ENCODE measurements at regions not wholly inside any gene's neighbourhood (a gene's known extent, or its start where the extent isn't known, plus 50 kb on each side); places are given as distances from the start of the nearest gene placed in this dataset.

DNA sequence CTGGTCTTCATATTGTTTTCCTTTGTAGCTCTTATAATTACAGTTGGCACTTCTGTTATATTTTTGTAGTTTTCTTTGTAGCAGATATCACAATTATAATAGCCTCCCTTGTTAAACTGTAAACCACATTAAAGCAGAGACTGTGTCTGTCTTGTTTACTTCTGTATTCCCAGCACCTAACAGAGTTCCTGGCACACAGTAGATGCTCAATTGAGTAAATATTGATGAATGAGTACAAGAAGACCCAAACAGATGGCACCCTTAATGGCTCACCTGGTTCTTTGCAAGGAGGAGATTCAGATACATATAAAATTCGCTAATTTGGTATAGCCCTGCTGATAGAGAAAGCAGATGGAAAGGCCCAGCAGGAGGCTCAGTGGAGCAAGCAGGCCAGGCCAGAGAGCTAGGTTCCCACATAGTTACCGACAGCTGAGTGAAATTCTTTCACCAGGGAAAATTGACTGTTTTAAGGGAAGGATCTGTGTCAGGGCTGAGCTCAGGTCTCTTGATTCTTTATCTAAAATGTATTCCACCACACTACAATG is 120.1 kb downstream of the NUP35 start:
- Histone ChIP-seq H3K4me1 (ENCODE audit: control insufficient read depth in 3 of 3, insufficient read depth in 3 of 3, low read length in 3 of 3) (no peaks in the 10 kb centered on the region), H3K9ac (ENCODE audit: low read depth in 1 of 3, low read length in 3 of 3) (no peak overlapping the region), H3K9me3 (ENCODE audit: control insufficient read depth in 3 of 3, low read length in 3 of 3) (no peaks in the 10 kb centered on the region), H3K36me3 (ENCODE audit: control insufficient read depth in 3 of 3, insufficient read depth in 3 of 3, low read length in 3 of 3) (no peaks in the 10 kb centered on the region), H3K4me3 (ENCODE audit: low read length in 3 of 3) (no peak overlapping the region), H3K27ac (ENCODE audit: low read depth, low read length) (no peak overlapping the region), H3K27me3 (ENCODE audit: control insufficient read depth in 3 of 3, insufficient read depth in 3 of 3, low read length in 3 of 3) (no peaks in the 10 kb centered on the region)

- H3K27me3 ChIP-seq (ENCODE audit: control insufficient read depth in 3 of 3, insufficient read depth in 3 of 3, low read length in 3 of 3) = no peaks in the 10 kb centered on the region
- no peaks in the 10 kb centered on the region for H3K4me1 ChIP-seq (ENCODE audit: control insufficient read depth in 3 of 3, insufficient read depth in 3 of 3, low read length in 3 of 3)
- no peaks in the 10 kb centered on the region for H3K9me3 ChIP-seq (ENCODE audit: control insufficient read depth in 3 of 3, low read length in 3 of 3)
- no peak overlapping the region for H3K27ac ChIP-seq (ENCODE audit: low read depth, low read length)
- no peak overlapping the region for H3K9ac ChIP-seq (ENCODE audit: low read depth in 1 of 3, low read length in 3 of 3)
- H3K36me3 ChIP-seq (ENCODE audit: control insufficient read depth in 3 of 3, insufficient read depth in 3 of 3, low read length in 3 of 3) = no peaks in the 10 kb centered on the region
- no peak overlapping the region for H3K4me3 ChIP-seq (ENCODE audit: low read length in 3 of 3)
Measured at GRCh38 chr2:183248866-183249567, 124.8 kb downstream of the NUP35 start.

DNA sequence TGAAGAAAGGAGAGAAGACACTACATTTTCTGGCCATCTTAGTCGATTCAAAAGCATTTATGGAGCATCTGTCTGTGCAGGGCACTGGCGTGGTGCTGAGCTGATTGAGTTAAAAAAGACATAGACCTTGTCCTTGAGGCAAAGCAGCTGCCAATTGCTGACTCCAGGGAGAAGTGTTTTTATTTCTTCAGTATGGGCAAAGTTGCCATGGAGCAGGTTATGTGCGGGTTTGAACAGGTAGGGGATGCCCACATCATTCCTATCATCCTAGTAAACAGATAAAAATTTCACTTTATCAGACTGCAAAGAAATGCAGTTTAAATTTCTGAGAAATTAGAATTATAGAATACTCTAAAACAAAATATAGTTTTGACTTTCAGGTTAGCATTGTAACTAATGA is 125.8 kb downstream of the NUP35 start:
- H3K27me3 ChIP-seq (ENCODE audit: control insufficient read depth in 3 of 3, insufficient read depth in 3 of 3, low read length in 3 of 3) = no peaks in the 10 kb centered on the region
- H3K9me3 ChIP-seq (ENCODE audit: control insufficient read depth in 3 of 3, low read length in 3 of 3) = no peaks in the 10 kb centered on the region
- no peak overlapping the region for H3K4me3 ChIP-seq (ENCODE audit: low read length in 3 of 3)
- H3K36me3 ChIP-seq (ENCODE audit: control insufficient read depth in 3 of 3, insufficient read depth in 3 of 3, low read length in 3 of 3) = no peaks in the 10 kb centered on the region
- H3K9ac ChIP-seq (ENCODE audit: low read depth in 1 of 3, low read length in 3 of 3) = no peak overlapping the region
- H3K4me1 ChIP-seq (ENCODE audit: control insufficient read depth in 3 of 3, insufficient read depth in 3 of 3, low read length in 3 of 3) = no peaks in the 10 kb centered on the region
- H3K27ac ChIP-seq (ENCODE audit: low read depth, low read length) = no peak overlapping the region

DNA sequence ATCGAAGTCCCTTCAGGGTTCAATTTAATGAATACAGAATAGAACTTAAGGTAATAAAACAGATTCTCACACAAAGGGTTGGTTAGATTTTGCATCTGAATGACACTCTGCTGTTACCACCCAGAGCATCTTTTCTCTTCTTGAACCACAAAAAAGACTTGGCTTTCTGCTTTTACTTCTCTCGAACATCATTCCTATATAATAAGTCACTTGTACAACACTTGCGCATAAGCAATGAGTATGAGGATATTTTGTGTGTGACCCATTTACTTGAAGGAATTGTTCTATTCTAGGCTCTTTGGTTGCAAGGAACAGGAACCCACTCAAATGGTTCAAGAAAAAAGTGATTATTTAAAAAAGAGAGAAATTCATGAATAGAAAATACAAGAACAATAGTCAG is 126.2 kb downstream of the NUP35 start:
- Histone ChIP-seq H3K4me1 (ENCODE audit: control insufficient read depth in 3 of 3, insufficient read depth in 3 of 3, low read length in 3 of 3) (no peaks in the 10 kb centered on the region), H3K27me3 (ENCODE audit: control insufficient read depth in 3 of 3, insufficient read depth in 3 of 3, low read length in 3 of 3) (no peaks in the 10 kb centered on the region), H3K4me3 (ENCODE audit: low read length in 3 of 3) (no peak overlapping the region), H3K27ac (ENCODE audit: low read depth, low read length) (no peak overlapping the region), H3K9me3 (ENCODE audit: control insufficient read depth in 3 of 3, low read length in 3 of 3) (no peaks in the 10 kb centered on the region), H3K9ac (ENCODE audit: low read depth in 1 of 3, low read length in 3 of 3) (no peak overlapping the region), H3K36me3 (ENCODE audit: control insufficient read depth in 3 of 3, insufficient read depth in 3 of 3, low read length in 3 of 3) (no peaks in the 10 kb centered on the region)

DNA sequence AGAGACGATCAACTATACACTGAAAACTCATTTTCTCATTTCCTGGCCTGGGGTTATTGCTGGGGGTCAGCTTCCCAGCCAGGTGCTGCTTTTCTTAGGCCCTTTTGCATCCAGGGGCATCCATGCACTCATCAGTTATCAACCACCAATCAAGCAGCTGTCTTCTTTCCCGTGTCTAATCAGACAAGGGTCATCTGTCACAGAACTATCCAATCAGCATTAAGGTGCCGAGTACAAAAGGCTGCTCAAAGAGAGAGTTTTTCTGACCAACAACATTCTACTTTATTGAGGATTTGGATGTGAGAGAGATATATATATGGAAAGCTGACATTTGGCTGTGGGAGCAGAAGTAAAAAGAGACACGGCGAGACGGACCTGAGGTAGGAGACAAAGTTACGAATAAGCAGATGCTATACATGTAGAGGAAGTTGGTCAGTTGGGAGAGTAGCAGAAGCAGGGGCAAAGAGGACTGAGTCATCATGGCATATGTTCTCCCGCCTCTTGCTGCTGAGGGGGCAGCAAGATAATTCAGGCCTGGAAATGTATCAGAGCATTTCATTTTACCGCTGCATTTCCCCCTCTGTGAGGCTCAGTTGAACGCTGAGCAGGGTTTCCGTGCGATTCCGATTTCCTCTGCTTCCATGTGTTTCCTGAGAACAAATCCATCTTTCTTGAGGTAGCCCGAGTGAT is 129.3 kb downstream of the NUP35 start:
- no peak overlapping the region for H3K4me3 ChIP-seq (ENCODE audit: low read length in 3 of 3)
- no peak overlapping the region for H3K27ac ChIP-seq (ENCODE audit: low read depth, low read length)
- no peaks in the 10 kb centered on the region for H3K27me3 ChIP-seq (ENCODE audit: control insufficient read depth in 3 of 3, insufficient read depth in 3 of 3, low read length in 3 of 3)
- H3K9ac ChIP-seq (ENCODE audit: low read depth in 1 of 3, low read length in 3 of 3) = no peak overlapping the region
- H3K36me3 ChIP-seq (ENCODE audit: control insufficient read depth in 3 of 3, insufficient read depth in 3 of 3, low read length in 3 of 3) = no peaks in the 10 kb centered on the region
- no peaks in the 10 kb centered on the region for H3K9me3 ChIP-seq (ENCODE audit: control insufficient read depth in 3 of 3, low read length in 3 of 3)
- no peaks in the 10 kb centered on the region for H3K4me1 ChIP-seq (ENCODE audit: control insufficient read depth in 3 of 3, insufficient read depth in 3 of 3, low read length in 3 of 3)

DNA sequence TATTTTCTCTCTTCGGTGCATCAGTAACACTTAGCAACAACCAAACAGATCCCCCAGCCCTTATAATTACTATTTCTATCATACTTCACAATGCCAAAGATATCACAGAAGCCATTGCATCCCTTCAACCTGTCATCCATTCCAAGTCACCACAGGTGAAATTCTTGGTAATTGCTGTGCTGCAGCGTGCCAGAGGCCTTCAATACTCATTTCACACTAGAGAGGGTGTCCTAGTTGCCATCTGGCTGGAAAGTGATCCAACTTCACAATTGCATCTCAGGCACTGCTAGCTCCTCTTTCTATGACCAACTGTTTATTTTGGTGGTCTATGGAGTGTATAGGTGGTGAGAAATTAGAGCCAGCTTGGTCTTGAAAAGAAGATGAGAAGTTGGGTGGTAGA is 131.2 kb downstream of the NUP35 start:
- H3K36me3 ChIP-seq (ENCODE audit: control insufficient read depth in 3 of 3, insufficient read depth in 3 of 3, low read length in 3 of 3) = no peaks in the 10 kb centered on the region
- no peaks in the 10 kb centered on the region for H3K27me3 ChIP-seq (ENCODE audit: control insufficient read depth in 3 of 3, insufficient read depth in 3 of 3, low read length in 3 of 3)

DNA sequence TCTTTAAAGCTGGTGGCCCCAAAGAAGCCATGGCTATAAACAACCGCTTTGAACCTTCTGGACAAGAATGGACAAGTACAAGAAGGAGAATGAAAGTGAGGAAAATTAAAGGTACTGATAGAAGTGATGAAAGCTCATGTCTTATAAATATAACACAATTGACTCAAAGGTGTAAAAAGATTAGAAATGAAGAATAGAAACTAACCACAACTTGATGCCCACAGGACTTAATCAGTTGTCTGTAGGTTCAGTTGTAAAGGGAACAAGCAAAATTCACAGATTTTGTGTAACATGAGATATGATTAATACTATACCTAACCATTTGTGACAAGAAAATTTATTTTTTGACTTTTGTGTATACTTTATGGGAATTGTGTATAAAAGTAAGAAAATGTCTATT is 135.7 kb downstream of the NUP35 start:
- no peaks in the 10 kb centered on the region for H3K9me3 ChIP-seq (ENCODE audit: control insufficient read depth in 3 of 3, low read length in 3 of 3)
- no peaks in the 10 kb centered on the region for H3K4me1 ChIP-seq (ENCODE audit: control insufficient read depth in 3 of 3, insufficient read depth in 3 of 3, low read length in 3 of 3)
- H3K9ac ChIP-seq (ENCODE audit: low read depth in 1 of 3, low read length in 3 of 3) = no peak overlapping the region
- no peaks in the 10 kb centered on the region for H3K27me3 ChIP-seq (ENCODE audit: control insufficient read depth in 3 of 3, insufficient read depth in 3 of 3, low read length in 3 of 3)
- no peaks in the 10 kb centered on the region for H3K36me3 ChIP-seq (ENCODE audit: control insufficient read depth in 3 of 3, insufficient read depth in 3 of 3, low read length in 3 of 3)
- no peak overlapping the region for H3K4me3 ChIP-seq (ENCODE audit: low read length in 3 of 3)
- no peak overlapping the region for H3K27ac ChIP-seq (ENCODE audit: low read depth, low read length)

More for the DNA sequence above, 131.2 kb downstream of the NUP35 start:
- no peaks in the 10 kb centered on the region for H3K9me3 ChIP-seq (ENCODE audit: control insufficient read depth in 3 of 3, low read length in 3 of 3)
- H3K27ac ChIP-seq (ENCODE audit: low read depth, low read length) = no peak overlapping the region
- H3K9ac ChIP-seq (ENCODE audit: low read depth in 1 of 3, low read length in 3 of 3) = no peak overlapping the region
- H3K4me1 ChIP-seq (ENCODE audit: control insufficient read depth in 3 of 3, insufficient read depth in 3 of 3, low read length in 3 of 3) = no peaks in the 10 kb centered on the region
- H3K4me3 ChIP-seq (ENCODE audit: low read length in 3 of 3) = no peak overlapping the region

GRCh38 chr2:183260527-183260926 is 136.3 kb downstream of the NUP35 start:
- no peaks in the 10 kb centered on the region for H3K36me3 ChIP-seq (ENCODE audit: control insufficient read depth in 3 of 3, insufficient read depth in 3 of 3, low read length in 3 of 3)
- H3K4me3 ChIP-seq (ENCODE audit: low read length in 3 of 3) = no peak overlapping the region
- H3K4me1 ChIP-seq (ENCODE audit: control insufficient read depth in 3 of 3, insufficient read depth in 3 of 3, low read length in 3 of 3) = no peaks in the 10 kb centered on the region
- no peaks in the 10 kb centered on the region for H3K27me3 ChIP-seq (ENCODE audit: control insufficient read depth in 3 of 3, insufficient read depth in 3 of 3, low read length in 3 of 3)
- no peak overlapping the region for H3K27ac ChIP-seq (ENCODE audit: low read depth, low read length)
- no peak overlapping the region for H3K9ac ChIP-seq (ENCODE audit: low read depth in 1 of 3, low read length in 3 of 3)
- peaks cover 0 to 2% (median 0%) of the 10 kb centered on the region in 3 donors for H3K9me3 ChIP-seq (ENCODE audit: control insufficient read depth in 3 of 3, low read length in 3 of 3)

GRCh38 chr2:183264890-183265535 is 140.8 kb downstream of the NUP35 start:
- Histone ChIP-seq H3K36me3 (ENCODE audit: control insufficient read depth in 3 of 3, insufficient read depth in 3 of 3, low read length in 3 of 3) (no peaks in the 10 kb centered on the region), H3K4me1 (ENCODE audit: control insufficient read depth in 3 of 3, insufficient read depth in 3 of 3, low read length in 3 of 3) (no peaks in the 10 kb centered on the region), H3K4me3 (ENCODE audit: low read length in 3 of 3) (no peak overlapping the region), H3K27me3 (ENCODE audit: control insufficient read depth in 3 of 3, insufficient read depth in 3 of 3, low read length in 3 of 3) (no peaks in the 10 kb centered on the region), H3K27ac (ENCODE audit: low read depth, low read length) (no peak overlapping the region), H3K9ac (ENCODE audit: low read depth in 1 of 3, low read length in 3 of 3) (no peak overlapping the region), H3K9me3 (ENCODE audit: control insufficient read depth in 3 of 3, low read length in 3 of 3) (peaks cover 0 to 5% (median 0%) of the 10 kb centered on the region in 3 donors)
